HepG2 (cell line): ENCODE measurements at regions not wholly inside any gene's neighbourhood (a gene's known extent, or its start where the extent isn't known, plus 50 kb on each side); places are given as distances from the start of the nearest gene placed in this dataset.

Experiments used
- ATAC-seq: fragments of 200-7000 bp; cut with Tn5 transposase; 3 replicates; pipeline ENCODE4 v1.9.1; 2020; ENCODE audit warnings: mild to moderate bottlenecking, moderate library complexity
- BruUV-seq: library from RNA; stranded (reverse); fragments of 400-500 nt; replicated peaks from 2 replicates; lab custom pipeline; 2021; lab: Mats Ljungman, UMichigan
- CTCF ChIA-PET: fragments of 300-600 bp; formaldehyde crosslinking; extraction: SDS; loops from one replicate; lab custom pipeline; 2021; ENCODE audit warnings: low total read pairs, inconsistent platforms, low intra/inter-chr PET ratio; lab: Yijun Ruan, JAX
- POLR2A ChIA-PET: fragments of 350-600 bp; sonication (Branson Sonifier 250); formaldehyde crosslinking; loops from one replicate; lab custom pipeline; 2020; ENCODE audit warnings: antibody characterized with exemption, inconsistent platforms; lab: Yijun Ruan, JAX
- DNase-seq: peaks from one replicate; pipeline ENCODE4 v3.0.0-alpha.2; 2015; ENCODE audit warnings: low spot score
- FAIRE-seq: peaks from 3 replicates; lab custom pipeline; 2011; peaks lifted over from hg19 to GRCh38; lab: Jason Lieb, UNC
- H2AFZ ChIP-seq: one replicate; pipeline ENCODE4 v1.6.1; 2011; ENCODE audit warnings: low read length, inconsistent platforms
- H3K27ac ChIP-seq: fragments of 300-600 bp; 3 replicates; pipeline ENCODE4 v1.8.0; 2011; ENCODE audit warnings: mixed run types, mild to moderate bottlenecking, mixed read lengths, low read length, inconsistent platforms; ENCODE audit not compliant: insufficient read depth; ENCODE audit errors: extremely low read length
- H3K27me3 ChIP-seq, 2 experiments: fragments of 200-600 bp in 1 of 2; 2 replicates in 1 of 2; 3 replicates in 1 of 2; pipeline versions ENCODE4 v1.6.0 to v1.8.0; 2011; ENCODE audit warnings: low read length in 2 of 2, mild to moderate bottlenecking in 2 of 2, moderate library complexity in 2 of 2, inconsistent platforms in 1 of 2; ENCODE audit not compliant: insufficient read depth in 2 of 2, control insufficient read depth in 1 of 2
- H3K36me3 ChIP-seq, 2 experiments: fragments of 200-600 bp in 1 of 2; replicated peaks in 1 of 2; 2 replicates in 1 of 2; 3 replicates in 1 of 2; pipeline versions ENCODE4 v1.5.1 to v1.8.0; 2011; ENCODE audit warnings: low read length in 2 of 2, inconsistent platforms in 1 of 2; ENCODE audit not compliant: insufficient read depth in 2 of 2, control insufficient read depth in 1 of 2
- H3K4me1 ChIP-seq: 2 replicates; pipeline ENCODE4 v1.5.1; 2012; ENCODE audit warnings: low read length, inconsistent platforms; ENCODE audit not compliant: insufficient read depth
- H3K4me2 ChIP-seq: 2 replicates; pipeline ENCODE4 v1.6.0; 2011; ENCODE audit warnings: low read depth, low read length, inconsistent platforms
- H3K4me3 ChIP-seq, 3 experiments: fragments of 200-600 bp in 1 of 3; sonication (generic), shearing (Covaris generic) in 1 of 3; replicated peaks in 1 of 3; 2 replicates each; pipeline ENCODE4 v1.5.1; 2011 to 2016; ENCODE audit warnings: low read length in 3 of 3, inconsistent platforms in 2 of 3, low read depth in 2 of 3, mild to moderate bottlenecking in 2 of 3, control low read depth in 1 of 3, mixed read lengths in 1 of 3; ENCODE audit not compliant: insufficient read depth in 1 of 3
- H3K79me2 ChIP-seq: one replicate; pipeline ENCODE4 v1.6.1; 2011; ENCODE audit warnings: low read length, inconsistent platforms; ENCODE audit not compliant: insufficient read depth
- H3K9ac ChIP-seq: 2 replicates; pipeline ENCODE4 v1.6.0; 2011; ENCODE audit warnings: mild to moderate bottlenecking, low read depth, low read length, inconsistent platforms; ENCODE audit not compliant: insufficient read depth
- H3K9me3 ChIP-seq: 2 replicates; pipeline ENCODE4 v1.5.1; 2012; ENCODE audit warnings: mild to moderate bottlenecking, low read length
- H4K20me1 ChIP-seq: 2 replicates; pipeline ENCODE4 v1.6.0; 2011; ENCODE audit warnings: inconsistent platforms, mild to moderate bottlenecking, low read length, moderate library complexity; ENCODE audit not compliant: insufficient read depth
- EP300 ChIP-seq, 3 experiments: sonication (generic) in 1 of 3; formaldehyde crosslinking in 1 of 3; IDR thresholded peaks; 2 replicates each; pipeline versions ENCODE4 v1.5.1 to v1.6.1; 2011 to 2020; ENCODE audit warnings: low read depth in 2 of 3, low read length in 2 of 3, borderline replicate concordance in 1 of 3, improper control_type of control experiment in 1 of 3, mild to moderate bottlenecking in 1 of 3, missing genetic modification reagents in 1 of 3, moderate library complexity in 1 of 3
- MAFF ChIP-seq: IDR thresholded peaks from 2 replicates; pipeline ENCODE4 v1.6.1; 2011; ENCODE audit warnings: low read depth, low read length, improper control_type of control experiment
- NCOA2 ChIP-seq: sonication (generic); formaldehyde crosslinking; IDR thresholded peaks from 2 replicates; pipeline ENCODE4 v1.8.0; 2022; ENCODE audit warnings: inconsistent platforms
- NR2F2 ChIP-seq: IDR thresholded peaks from 2 replicates; pipeline ENCODE4 v1.6.1; 2012; ENCODE audit warnings: low read depth, inconsistent platforms, borderline replicate concordance
- PAXIP1 ChIP-seq: sonication (generic); formaldehyde crosslinking; conservative IDR thresholded peaks from 2 replicates; pipeline ENCODE4 v1.4.0; 2020; ENCODE audit warnings: mild to moderate bottlenecking, missing genetic modification reagents, moderate library complexity
- SOX6 ChIP-seq, 2 experiments: fragments of 450-650 bp in 1 of 2; sonication (generic) in 1 of 2; formaldehyde crosslinking in 1 of 2; IDR thresholded peaks; 2 replicates each; pipeline versions ENCODE4 v1.4.0 to v1.6.1; 2017 to 2020; ENCODE audit warnings: antibody characterized with exemption in 1 of 2, mild to moderate bottlenecking in 1 of 2, missing genetic modification reagents in 1 of 2
- ZFP1 ChIP-seq: IDR thresholded peaks from 2 replicates; pipeline ENCODE4 v1.6.1; 2016
- WGBS: methylation state at CpG from one replicate; pipeline ENCODE4 v1.1.6; 2017; ENCODE audit warnings: low lambda C conversion rate; 5-methylcytosine and 5-hydroxymethylcytosine counted together
- in situ Hi-C: cut with HindIII; loops from 2 replicates; pipeline ENCODE4 v1.10.0; 2017; ENCODE audit warnings: low pct_unique_long_range_greater_than_20kb; ENCODE audit not compliant: extremely low pct_ligation_motif_present
- intact Hi-C: fragments of 100-400 bp; cut with micrococcal nuclease; formaldehyde crosslinking; loops from one replicate; pipeline ENCODE4 v1.10.0; 2022; ENCODE audit not compliant: unreplicated experiment
- TF ChIP-seq, protein P1 (sequence below): sonication (generic); formaldehyde crosslinking; IDR thresholded peaks from 2 replicates; pipeline ENCODE4 v1.5.0; 2020; ENCODE audit warnings: mild to moderate bottlenecking, missing genetic modification reagents
- TF ChIP-seq, protein P2 (sequence below): sonication (generic); formaldehyde crosslinking; IDR thresholded peaks from 2 replicates; pipeline ENCODE4 v1.4.0; 2020; ENCODE audit warnings: missing genetic modification reagents
- TF ChIP-seq, protein P3 (sequence below): IDR thresholded peaks from 2 replicates; pipeline ENCODE4 v1.4.0; 2020; ENCODE audit warnings: mild to moderate bottlenecking, missing genetic modification reagents

- no TSS peak for BruUV-seq
- Histone ChIP-seq H3K36me3 (no peaks in the 10 kb centered on the region), H3K9me3 (no peaks in the 10 kb centered on the region), H2AFZ (no peak overlapping the region), H3K27ac (no peak overlapping the region), H3K4me2 (peak overlapping the region; percentile 9; the same call in 1 of the 2 replicates), H3K4me1 (peaks cover 27% of the 10 kb centered on the region), H3K4me3 (no peak overlapping the region), H3K27me3 (no peaks in the 10 kb centered on the region), H3K9ac (no peak overlapping the region), H3K79me2 (no peaks in the 10 kb centered on the region), H4K20me1 (no peaks in the 10 kb centered on the region)
- in situ Hi-C loops, result no loop called here
- ATAC-seq, result peak; percentile 89
- intact Hi-C loops, result no loop called here
- CTCF ChIA-PET, result no interaction called here
- POLR2A ChIA-PET, result interaction anchor here (0.8 kb wide), 1 partner anchor 153 kb away, joined by 3 read pairs; no protein-coding TSS in a partner anchor
- DNase-seq, result peak; percentile 34
- 44% methylated on average over 8 of the region's 8 CpGs for WGBS
- no peak for FAIRE-seq
- TF ChIP-seq MAFF (peak; percentile 92), NR2F2 (peak; percentile 91), PAXIP1 (CRISPR knock-in tag) (peak; percentile 66), SOX6 (IDR thresholded peaks at IDR 0.05) (no peak), SOX6 (CRISPR knock-in tag; IDR thresholded peaks at IDR 0.05) (peak; percentile 60; the same call in 1 of the 2 replicates), EP300 (IDR thresholded peaks at IDR 0.05; ENCODE audit: low read depth in 2 of 2, low read length in 2 of 2) (peak in 1 of 2 experiments; percentile 17; a peak in 1 of 4 replicates), EP300 (CRISPR knock-in tag; IDR thresholded peaks at IDR 0.05; ENCODE audit: borderline replicate concordance) (no peak), NCOA2 (CRISPR knock-in tag) (peak; percentile 24; the same call in 1 of the 2 replicates), ZFP1 (CRISPR knock-in tag) (0 out of 2 replicates have a peak, but pooled peaks have one; percentile 33)
- TF ChIP-seq, protein P1, sequence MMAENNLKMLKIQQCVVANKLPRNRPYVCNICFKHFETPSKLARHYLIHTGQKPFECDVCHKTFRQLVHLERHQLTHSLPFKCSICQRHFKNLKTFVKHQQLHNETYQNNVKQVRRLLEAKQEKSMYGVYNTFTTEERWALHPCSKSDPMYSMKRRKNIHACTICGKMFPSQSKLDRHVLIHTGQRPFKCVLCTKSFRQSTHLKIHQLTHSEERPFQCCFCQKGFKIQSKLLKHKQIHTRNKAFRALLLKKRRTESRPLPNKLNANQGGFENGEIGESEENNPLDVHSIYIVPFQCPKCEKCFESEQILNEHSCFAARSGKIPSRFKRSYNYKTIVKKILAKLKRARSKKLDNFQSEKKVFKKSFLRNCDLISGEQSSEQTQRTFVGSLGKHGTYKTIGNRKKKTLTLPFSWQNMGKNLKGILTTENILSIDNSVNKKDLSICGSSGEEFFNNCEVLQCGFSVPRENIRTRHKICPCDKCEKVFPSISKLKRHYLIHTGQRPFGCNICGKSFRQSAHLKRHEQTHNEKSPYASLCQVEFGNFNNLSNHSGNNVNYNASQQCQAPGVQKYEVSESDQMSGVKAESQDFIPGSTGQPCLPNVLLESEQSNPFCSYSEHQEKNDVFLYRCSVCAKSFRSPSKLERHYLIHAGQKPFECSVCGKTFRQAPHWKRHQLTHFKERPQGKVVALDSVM, result peak; percentile 44; the same call in 1 of the 2 replicates
- TF ChIP-seq, protein P2, sequence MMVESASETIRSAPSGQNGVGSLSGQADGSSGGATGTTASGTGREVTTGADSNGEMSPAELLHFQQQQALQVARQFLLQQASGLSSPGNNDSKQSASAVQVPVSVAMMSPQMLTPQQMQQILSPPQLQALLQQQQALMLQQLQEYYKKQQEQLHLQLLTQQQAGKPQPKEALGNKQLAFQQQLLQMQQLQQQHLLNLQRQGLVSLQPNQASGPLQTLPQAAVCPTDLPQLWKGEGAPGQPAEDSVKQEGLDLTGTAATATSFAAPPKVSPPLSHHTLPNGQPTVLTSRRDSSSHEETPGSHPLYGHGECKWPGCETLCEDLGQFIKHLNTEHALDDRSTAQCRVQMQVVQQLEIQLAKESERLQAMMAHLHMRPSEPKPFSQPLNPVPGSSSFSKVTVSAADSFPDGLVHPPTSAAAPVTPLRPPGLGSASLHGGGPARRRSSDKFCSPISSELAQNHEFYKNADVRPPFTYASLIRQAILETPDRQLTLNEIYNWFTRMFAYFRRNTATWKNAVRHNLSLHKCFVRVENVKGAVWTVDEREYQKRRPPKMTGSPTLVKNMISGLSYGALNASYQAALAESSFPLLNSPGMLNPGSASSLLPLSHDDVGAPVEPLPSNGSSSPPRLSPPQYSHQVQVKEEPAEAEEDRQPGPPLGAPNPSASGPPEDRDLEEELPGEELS (CRISPR knock-in tag), result peak; percentile 76
- TF ChIP-seq, protein P3, sequence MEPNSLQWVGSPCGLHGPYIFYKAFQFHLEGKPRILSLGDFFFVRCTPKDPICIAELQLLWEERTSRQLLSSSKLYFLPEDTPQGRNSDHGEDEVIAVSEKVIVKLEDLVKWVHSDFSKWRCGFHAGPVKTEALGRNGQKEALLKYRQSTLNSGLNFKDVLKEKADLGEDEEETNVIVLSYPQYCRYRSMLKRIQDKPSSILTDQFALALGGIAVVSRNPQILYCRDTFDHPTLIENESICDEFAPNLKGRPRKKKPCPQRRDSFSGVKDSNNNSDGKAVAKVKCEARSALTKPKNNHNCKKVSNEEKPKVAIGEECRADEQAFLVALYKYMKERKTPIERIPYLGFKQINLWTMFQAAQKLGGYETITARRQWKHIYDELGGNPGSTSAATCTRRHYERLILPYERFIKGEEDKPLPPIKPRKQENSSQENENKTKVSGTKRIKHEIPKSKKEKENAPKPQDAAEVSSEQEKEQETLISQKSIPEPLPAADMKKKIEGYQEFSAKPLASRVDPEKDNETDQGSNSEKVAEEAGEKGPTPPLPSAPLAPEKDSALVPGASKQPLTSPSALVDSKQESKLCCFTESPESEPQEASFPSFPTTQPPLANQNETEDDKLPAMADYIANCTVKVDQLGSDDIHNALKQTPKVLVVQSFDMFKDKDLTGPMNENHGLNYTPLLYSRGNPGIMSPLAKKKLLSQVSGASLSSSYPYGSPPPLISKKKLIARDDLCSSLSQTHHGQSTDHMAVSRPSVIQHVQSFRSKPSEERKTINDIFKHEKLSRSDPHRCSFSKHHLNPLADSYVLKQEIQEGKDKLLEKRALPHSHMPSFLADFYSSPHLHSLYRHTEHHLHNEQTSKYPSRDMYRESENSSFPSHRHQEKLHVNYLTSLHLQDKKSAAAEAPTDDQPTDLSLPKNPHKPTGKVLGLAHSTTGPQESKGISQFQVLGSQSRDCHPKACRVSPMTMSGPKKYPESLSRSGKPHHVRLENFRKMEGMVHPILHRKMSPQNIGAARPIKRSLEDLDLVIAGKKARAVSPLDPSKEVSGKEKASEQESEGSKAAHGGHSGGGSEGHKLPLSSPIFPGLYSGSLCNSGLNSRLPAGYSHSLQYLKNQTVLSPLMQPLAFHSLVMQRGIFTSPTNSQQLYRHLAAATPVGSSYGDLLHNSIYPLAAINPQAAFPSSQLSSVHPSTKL (CRISPR knock-in tag), result peak; percentile 78
Observed at GRCh38 chr2:203631068-203631757, 75.2 kb upstream of the CD28 start.
